Dendritic cell treated with granulocyte-macrophage colony-stimulating factor and Interleukin-4, amounts not matched to agents 40 ng/mL and 50 ng/mL, for 4 days (primary cell): ENCODE measurements at regions not wholly inside any gene's neighbourhood (a gene's known extent, or its start where the extent isn't known, plus 50 kb on each side); places are given as distances from the start of the nearest gene placed in this dataset.

Experiments used
- H3K27ac Mint-ChIP-seq: one replicate; pipeline ENCODE4 v1.8.0; 2022; ENCODE audit warnings: mild to moderate bottlenecking, mixed read lengths
- H3K27me3 Mint-ChIP-seq: one replicate; pipeline ENCODE4 v1.8.0; 2022; ENCODE audit warnings: mild to moderate bottlenecking, mixed read lengths
- H3K36me3 Mint-ChIP-seq: one replicate; pipeline ENCODE4 v1.8.0; 2022; ENCODE audit warnings: low read depth, mixed read lengths
- H3K4me1 Mint-ChIP-seq: one replicate; pipeline ENCODE4 v1.8.0; 2022; ENCODE audit warnings: low read depth, mixed read lengths
- H3K4me3 Mint-ChIP-seq: one replicate; pipeline ENCODE4 v1.8.0; 2022; ENCODE audit warnings: mild to moderate bottlenecking, moderate library complexity, mixed read lengths
- H3K9me3 Mint-ChIP-seq: one replicate; pipeline ENCODE4 v1.8.0; 2022; ENCODE audit warnings: mixed read lengths
- intact Hi-C: fragments of 100-400 bp; cut with micrococcal nuclease; formaldehyde crosslinking; loops from one replicate; pipeline ENCODE4 v1.15.0; 2022

- Mint-ChIP-seq H3K27me3 (peaks cover 11% of the 10 kb centered on the region), H3K9me3 (no peaks in the 10 kb centered on the region), H3K4me3 (no peak overlapping the region), H3K27ac (no peak overlapping the region), H3K36me3 (no peaks in the 10 kb centered on the region), H3K4me1 (no peaks in the 10 kb centered on the region)
- intact Hi-C loops: no loop called here
These were observed 50.1 kb upstream of the HAND1 start for GRCh38 chr5:154528005-154528594.
